Ovary (tissue), 3 donors: ENCODE measurements at regions not wholly inside any gene's neighbourhood (a gene's known extent, or its start where the extent isn't known, plus 50 kb on each side); places are given as distances from the start of the nearest gene placed in this dataset.

Source experiments
- CTCF ChIP-seq, 3 donors: fragments of 450-650 bp in 2 of 3; fragments of 200-600 bp in 1 of 3; IDR thresholded peaks; one replicate each; pipeline versions ENCODE4 v1.5.1 to v1.8.0; 2016 to 2022; ENCODE audit warnings: antibody characterized with exemption in 3 of 3, mild to moderate bottlenecking in 1 of 3
- EP300 ChIP-seq: sonication (generic); formaldehyde crosslinking; IDR thresholded peaks from one replicate; pipeline ENCODE4 v1.6.1; 2017; ENCODE audit warnings: antibody characterized with exemption
- POLR2A ChIP-seq: fragments of 450-650 bp; IDR thresholded peaks from one replicate; pipeline ENCODE4 v1.6.1; 2017; ENCODE audit warnings: antibody characterized with exemption, mild to moderate bottlenecking, moderate library complexity
- donor health status: DM: no; HTN: no; CAD: no.

GRCh38 chrX:45801554-45801953, 600.9 kb upstream of the DIPK2B start:
- TF ChIP-seq POLR2A, result no peak
- TF ChIP-seq CTCF (IDR thresholded peaks at IDR 0.05), result no peak
- no peak for TF ChIP-seq EP300
